ENCODE measurements at regions not wholly inside any gene's neighbourhood (a gene's known extent, or its start where the extent isn't known, plus 50 kb on each side); places are given as distances from the start of the nearest gene placed in this dataset.
A peak's percentile ranks its signal among the peaks of the same experiment; 100 is the strongest.

DNA sequence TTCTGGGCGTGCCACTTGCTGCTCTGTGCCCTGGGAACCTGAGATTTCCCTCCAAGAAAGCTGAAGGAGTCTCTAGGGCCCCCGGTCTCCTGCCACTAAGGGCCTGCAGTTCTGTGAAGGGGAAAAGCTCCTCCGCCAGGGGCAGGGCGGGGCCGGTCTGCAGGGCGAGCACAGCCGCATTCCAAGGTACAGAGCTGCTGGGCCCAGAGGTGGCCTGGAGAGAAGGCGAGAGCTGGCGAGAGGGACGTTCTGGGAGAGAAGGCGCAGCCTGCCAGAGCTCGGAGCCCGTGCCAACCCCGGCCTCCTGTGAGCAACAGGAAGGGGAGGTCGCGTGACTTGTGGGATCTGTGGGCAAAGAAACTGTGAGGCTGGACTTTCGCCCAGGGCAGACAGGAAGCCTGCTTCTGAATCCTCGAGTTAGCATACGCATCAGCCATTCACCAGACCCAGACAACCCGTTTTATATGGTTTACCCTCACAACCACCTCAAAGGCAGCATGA lies 500.4 kb downstream of the SHQ1 start:
- peak in 2 of 3 donors; percentile 45 to 55 for DNase-seq (ENCODE audit: low read depth in 2 of 3, low spot score in 1 of 3)

DNA sequence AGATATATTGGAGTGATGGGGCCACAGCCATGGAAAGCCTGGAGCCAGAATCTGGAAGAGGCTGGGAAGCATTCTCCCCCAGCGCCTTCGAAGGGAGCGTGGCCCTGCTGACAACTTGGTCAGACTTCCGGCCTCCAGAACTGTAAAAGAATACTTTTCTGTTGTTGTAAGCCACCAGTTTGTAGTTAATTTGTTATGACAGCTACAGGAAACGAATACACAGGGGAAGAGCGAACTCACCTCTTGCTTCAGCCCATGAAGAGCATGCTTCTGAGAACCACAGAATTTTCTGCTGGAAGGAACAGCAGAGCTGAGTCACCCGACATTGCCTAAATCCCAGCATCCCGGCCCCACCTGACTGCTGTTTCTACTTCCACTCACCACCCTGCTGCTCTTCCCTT lies 501.7 kb downstream of the SHQ1 start:
- DNase-seq (ENCODE audit: low read depth in 2 of 3, low spot score in 1 of 3) = no peak

DNA sequence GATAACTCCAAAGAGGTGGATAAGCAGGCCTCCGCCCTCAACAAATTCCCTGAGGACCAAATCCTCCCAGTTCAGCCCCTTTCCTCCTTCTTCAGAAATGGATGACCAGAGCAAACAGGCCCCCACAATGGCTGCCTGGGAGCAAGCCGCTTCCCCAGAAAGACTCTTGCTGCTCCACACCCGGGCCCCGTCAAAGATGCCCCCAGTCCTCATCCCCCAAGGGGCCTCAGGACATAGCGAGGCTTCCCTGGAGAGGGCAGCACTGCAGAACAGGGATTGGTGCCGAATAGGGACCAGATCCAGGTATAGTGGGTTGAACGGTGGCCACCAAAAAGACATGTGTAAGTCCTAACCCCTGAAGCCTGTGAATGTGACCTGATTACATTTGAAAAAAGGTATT lies 502.3 kb downstream of the SHQ1 start:
- DNase-seq (ENCODE audit: low read depth in 2 of 3, low spot score in 1 of 3) = no peak

DNA sequence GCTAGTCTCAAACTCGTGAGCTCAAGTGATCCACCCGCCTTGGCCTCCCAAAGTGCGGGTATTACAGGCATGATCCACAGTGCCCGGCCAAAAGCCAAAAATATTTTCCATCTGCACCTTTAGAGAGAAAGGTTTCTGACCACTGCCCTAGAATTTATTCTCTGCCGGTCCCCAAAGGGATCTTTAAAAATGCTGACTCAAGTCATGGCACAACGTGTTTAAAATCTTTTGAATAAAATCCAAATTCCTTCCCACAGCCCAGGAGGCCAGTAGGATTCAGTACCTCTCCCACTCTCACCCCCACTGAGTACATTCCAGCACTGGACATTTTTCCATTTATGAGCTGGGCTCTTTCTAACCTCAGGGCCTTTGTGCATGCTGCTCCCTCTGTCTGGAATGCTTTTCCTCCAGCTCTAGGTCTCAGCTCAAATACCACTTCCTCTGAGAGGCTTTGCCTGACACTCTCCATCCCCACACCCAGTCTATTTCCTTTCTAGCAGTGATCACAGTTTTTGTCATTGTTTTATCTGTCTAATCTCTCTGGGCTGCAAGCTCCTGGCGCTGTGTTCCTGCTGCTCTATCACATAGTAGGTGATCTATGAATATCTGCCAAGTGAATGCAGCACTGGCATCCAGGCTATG lies 502.9 kb downstream of the SHQ1 start:
- no peak for DNase-seq (ENCODE audit: low read depth in 2 of 3, low spot score in 1 of 3)

DNA sequence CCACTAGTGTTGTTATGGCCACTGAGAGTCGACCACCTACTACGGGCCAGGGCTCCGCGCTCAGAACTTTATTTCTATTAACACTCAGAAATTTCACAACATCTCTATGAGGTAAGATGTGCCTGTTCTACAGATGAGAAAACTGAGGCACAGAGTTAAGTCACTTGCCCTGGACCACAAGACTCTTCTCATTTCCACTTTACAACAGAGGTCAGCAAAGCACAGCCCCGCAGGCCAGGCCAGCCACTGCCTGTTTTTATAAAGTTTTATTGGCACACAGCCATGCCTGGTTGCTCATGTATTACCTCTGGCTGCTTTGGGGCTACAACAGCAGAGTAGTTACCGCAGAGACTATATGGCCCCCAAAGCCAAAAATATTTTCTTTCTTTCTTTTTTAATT lies 503.6 kb downstream of the SHQ1 start:
- DNase-seq (ENCODE audit: low read depth in 2 of 3, low spot score in 1 of 3) = no peak

DNA sequence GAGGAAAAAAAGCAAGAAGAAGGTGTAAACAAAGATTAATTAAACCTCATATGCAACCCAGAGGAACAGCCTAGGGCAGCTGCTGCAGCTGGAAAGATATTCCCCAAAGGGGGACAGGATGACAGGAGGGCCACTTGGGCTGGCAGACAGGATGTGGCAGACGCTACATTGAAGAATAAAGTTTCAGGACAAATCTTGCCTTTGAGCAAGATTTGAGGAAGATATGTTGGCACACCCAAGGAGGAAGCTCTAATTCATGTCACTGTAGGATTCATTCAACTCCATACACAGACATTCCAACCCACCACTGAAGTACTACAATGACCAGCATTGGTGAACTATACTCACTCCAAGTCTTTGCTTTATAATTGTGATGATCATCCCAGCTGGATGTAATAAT lies 504.0 kb downstream of the SHQ1 start:
- no peak for DNase-seq (ENCODE audit: low read depth in 2 of 3, low spot score in 1 of 3)

DNA sequence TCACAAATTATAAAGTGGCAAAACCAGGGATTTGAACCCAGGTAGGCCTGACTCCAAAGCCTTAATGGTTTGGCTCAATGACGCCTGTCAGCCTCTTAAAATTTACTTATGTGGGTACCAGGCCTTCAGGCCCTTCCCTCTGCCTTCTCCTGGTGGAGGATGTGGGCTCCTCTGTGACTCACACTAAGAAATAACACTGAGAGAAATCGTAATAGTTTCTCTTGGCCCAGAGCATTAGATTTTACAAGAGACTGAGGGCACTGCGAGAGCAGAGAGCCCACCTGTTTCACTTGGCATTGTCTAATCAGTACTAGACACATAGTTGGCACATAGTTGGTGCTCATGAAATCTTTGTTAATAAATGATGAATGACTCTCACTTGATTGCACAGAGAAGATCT lies 505.2 kb downstream of the SHQ1 start:
- peak in 2 of 3 donors; percentile 25 to 33 for DNase-seq (ENCODE audit: low read depth in 2 of 3, low spot score in 1 of 3)

DNA sequence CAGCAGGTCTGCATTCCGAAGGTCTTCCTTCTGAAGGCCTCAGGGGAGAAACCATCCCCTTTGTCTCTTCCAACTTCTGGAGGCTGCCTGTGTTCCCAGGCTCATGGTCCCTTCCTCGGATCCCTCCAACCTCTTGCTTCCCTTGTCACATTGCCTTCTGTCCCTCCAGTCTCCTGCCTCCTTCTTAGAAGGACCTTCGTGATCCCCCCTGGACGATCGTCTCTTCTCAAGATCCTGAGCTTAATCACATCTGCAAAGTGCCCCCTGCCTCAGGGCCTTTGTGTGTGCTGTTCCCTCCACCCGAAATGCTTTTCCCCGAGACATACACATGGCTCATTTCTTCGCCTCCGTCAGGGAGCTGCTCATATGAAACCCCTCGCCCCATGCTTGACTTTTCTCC lies 505.8 kb downstream of the SHQ1 start:
- DNase-seq (ENCODE audit: low read depth in 2 of 3, low spot score in 1 of 3) = no peak

DNA sequence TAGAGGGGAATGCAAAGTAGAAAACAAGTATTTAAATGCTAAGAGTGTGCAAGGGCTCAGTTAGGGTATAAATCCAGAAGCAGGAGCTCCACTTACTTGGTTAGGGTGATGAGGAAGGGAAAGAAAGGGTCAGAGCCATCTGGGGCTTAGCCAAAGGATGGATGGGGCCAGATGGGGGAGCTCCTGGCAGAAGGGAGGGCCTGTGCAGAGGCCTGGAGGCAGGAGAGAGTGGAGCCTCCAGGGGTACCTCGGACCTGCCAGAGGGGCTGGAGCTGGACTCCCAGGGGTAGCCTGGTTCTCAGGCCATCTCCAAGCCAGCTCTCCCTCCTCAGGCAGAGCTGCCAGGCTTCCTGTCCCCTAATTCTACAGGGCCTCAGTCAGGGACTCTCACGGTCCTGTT lies 506.3 kb downstream of the SHQ1 start:
- no peak for DNase-seq (ENCODE audit: low read depth in 2 of 3, low spot score in 1 of 3)

DNA sequence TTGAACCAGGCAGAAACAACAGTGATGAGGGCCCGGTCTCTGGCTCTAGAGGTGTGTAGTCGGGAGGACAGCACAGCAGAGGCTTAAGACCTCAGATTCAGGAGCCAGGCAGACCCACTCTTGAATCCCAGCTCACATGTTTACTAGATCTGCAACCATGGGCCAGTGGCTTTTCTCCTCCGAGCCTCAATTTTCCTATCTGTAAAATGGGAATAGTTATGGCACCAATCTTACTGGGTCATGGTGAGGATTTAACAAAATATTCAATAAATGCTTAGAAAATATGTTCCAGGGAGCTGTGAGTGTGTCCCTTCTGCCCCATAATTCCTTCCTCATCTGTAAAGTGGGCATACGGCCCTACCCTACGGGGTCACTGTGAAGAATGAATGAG lies 506.9 kb downstream of the SHQ1 start:
- DNase-seq (ENCODE audit: low read depth in 2 of 3, low spot score in 1 of 3) = no peak

DNA sequence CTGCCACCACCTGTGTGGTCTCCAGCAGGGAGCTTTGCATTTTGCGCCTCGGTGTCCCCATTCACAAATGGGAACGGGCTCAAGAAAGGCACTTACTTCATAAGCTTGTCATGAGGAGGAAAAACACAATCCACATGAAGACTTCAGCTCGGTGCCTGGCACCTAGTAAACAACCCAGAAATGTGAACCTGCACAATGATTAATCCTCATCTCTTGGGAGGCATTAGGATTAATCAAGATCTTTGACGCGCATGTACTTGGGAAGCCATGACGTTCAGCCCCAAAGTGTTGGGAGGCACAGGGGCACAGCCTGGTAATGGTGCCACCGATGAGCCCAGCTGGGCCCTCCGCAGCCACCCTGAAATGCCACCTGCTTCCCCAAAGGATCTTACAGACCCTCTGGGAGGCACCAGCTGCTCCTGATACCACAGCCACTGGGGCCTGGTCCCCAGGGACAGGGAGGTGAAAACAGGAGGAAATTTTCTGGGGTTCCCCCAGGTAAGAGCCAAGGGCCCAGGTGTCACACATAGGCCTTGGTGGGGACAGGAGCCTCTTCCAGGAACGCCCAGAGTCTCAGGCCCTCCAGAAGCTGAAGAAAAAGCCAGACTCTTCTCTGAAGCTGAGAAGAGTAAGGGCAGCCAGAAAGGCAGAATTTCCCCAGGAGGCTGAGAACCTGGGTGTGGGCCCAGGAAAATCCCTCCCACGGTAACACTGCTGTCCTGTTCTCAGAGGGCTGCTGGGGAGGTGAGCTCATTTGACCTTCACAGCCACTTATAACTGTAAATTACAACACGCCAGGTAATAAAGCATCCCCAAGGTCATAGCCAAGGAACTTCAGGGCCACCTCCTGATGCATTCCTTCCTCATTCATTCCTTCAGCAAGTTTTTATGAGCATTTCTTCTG lies 507.5 kb downstream of the SHQ1 start:
- DNase-seq (ENCODE audit: low read depth in 2 of 3, low spot score in 1 of 3) = no peak

DNA sequence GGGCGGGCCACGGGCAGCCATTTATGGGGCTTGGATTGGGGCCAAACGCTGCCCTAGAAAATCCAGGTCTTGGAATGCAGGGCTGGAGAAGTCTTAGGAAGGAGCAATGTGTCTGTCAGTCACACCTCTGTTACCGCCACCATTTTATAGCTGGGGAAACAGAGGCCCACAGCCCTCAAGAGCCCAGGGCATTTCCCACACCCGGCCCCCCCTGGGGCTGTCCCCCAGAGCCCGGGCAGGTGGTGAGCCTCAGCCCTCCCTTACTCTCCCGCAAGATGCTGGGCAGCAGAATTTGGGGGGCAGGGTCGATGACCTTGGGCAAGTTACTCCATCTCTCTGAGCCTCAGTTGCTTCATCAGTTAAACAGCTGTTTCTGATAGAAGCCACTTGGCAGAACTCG lies 508.2 kb downstream of the SHQ1 start:
- DNase-seq (ENCODE audit: low read depth in 2 of 3, low spot score in 1 of 3) = no peak

DNA sequence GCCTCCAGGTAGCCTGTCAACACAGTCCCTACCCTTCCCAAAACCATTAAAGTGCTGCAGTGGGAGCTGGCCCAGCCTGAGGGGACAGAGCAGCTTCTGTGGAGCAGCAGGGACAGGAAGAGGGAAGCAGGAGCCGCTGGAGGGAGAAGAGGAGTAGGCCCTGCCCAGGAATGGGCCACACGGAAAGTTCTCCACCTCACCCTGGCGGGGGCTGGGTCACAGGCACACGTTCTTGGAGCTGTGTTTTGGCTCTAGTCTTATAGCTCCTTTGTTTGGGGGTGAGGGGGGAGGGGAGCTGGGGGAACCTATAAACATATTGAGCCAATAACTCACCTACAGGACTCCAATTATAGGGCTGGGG lies 508.6 kb downstream of the SHQ1 start:
- DNase-seq (ENCODE audit: low read depth in 2 of 3, low spot score in 1 of 3) = no peak

DNA sequence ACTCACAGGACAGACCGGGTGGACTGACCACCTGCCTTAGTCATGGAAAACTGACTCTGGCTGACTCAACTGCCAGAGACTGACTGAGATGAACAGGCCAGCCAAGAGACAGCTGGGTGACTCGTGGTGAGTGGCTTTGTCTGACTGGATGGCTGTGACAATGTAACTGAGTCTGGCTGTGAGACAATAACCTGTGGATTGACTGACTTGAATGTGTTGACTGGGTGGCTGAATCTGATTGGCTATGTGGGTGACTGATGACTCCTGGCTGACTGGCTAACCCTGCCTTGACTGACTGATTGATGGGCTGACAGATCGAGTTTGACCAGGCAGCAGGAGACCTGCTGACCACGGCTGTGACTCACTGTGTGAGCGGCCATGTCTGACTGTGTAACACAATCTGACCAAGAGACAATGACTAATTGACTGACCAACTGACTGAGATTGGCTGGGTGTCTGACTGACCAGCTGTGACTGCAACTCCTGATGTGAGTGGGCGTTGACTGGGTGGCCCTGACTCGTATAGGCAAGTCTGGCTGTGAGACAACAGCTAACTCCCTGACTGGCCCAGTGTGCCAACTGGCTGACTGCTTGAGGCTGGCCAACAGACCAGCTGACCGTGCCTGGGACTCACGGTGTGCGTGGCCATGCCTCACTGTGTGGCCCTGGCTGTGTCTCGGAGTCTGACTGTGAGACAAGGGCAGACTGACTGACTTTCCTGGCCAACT lies 509.1 kb downstream of the SHQ1 start:
- peak; percentile 54 to 74 (median 70) for DNase-seq (ENCODE audit: low read depth in 2 of 3, low spot score in 1 of 3)

DNA sequence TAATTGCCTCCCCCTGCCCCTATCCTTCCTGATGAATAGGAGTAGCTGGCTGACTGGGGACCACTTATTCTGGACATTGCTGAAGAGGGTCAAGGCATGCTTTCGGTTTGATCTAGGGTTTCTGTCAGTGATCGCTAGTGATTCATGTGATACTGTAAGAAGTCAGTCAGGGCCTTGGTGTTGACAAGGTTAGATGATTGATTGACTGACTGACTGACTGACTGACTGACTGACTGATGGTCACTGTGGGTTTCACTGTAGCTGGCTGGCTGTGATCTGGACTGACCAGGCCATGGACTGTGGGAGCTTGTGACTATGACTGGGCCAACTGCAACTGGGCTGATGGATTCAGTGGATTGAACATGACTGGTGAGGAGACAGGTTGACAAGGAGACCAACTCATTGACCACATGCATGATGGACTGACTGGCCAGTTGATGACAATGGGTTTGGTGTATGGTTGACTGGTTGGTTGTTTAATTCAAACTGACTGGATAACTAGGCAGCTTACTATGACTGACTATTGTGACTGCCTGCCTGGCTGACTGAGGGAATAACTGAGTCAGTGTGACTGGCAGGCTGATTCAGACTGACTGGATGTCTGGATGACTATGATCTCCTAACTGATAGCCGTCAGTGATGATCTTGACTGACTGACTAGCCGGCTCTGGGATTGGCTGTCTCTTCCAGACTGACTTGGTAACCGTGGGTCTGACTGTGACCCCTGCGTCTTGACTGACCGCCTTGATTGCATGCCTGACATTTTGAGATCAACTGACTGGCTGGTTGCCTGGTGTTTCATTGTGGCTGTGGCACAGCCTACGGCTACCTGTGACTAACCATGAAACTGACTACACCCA lies 509.9 kb downstream of the SHQ1 start:
- peak; percentile 42 to 61 (median 59) for DNase-seq (ENCODE audit: low read depth in 2 of 3, low spot score in 1 of 3)

DNA sequence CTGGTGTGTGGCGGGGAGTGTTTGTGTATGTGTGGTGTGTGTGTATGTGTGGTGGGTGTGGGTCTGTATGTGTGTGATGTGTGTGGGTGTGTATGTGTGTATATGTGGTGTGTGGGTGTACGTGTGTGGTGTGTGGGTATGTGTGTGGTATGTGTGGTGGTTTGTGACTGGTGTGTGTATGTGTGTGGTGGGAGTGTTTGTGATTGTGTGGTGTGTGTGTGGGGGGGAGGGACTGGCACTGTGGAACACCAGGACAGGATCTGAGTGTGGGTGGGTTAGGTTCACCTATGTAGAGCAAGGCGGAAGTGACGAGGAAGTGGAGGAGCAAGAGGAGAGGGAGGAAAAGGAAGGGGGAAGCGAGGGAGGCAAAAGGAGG lies 510.8 kb downstream of the SHQ1 start:
- no peak for DNase-seq (ENCODE audit: low read depth in 2 of 3, low spot score in 1 of 3)

DNA sequence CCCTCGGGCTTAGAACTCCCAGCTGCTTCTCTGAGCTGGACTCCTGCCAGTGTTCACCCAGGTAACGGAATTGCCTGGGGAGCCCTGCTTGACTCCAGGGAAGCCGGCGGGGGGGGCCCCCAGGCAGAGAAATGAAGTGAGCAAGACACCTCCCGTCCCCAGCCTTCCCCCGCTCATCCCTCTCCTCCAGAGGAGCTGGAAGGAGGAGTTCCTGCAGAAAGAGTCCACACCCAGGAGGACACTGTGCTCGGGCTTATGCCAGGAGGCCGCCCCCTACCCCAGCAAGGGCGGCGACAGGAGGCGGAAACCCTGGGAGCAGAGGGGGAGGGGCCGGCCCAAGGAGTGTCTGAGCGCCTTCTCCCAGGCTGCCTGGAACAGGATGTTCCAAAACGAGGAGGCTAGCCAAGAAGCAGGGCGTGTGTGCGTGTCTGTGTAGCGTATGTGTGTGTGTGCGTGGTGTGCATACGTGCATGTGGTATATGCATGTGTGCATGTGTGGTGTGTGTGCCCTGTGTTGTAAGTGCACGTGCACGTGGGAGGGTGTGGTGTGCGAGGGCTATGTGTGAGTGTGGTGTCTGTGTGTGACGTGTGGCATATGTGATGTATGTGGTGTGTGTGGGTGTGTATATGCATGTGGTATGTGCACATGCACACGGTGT lies 511.3 kb downstream of the SHQ1 start:
- no peak for DNase-seq (ENCODE audit: low read depth in 2 of 3, low spot score in 1 of 3)

DNA sequence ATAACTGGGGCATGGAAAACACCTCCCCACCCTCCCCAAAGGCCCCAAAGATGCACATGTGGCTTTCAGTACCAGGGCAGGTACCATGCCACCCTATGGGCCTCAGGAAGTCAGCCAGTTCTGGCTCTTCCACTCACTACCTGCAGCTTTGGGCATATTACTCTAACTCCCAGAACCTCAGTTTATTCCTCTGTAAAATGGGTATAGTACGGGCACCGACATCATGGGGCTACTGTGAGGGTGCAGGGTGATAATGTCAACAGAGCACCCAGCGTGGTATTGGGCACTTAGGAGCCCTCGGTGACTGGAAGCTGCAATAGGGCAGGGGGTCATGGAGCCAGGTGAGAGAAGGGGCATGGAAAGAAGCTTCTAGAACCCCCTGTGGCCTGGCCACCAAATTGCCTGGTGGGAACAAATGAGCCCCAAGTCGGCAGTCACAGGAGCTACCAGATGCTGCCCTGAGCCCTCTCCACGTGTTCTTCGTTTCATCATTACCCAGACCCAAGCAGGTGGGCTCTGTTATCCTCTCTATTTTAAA lies 512.1 kb downstream of the SHQ1 start:
- DNase-seq (ENCODE audit: low read depth in 2 of 3, low spot score in 1 of 3) = no peak

DNA sequence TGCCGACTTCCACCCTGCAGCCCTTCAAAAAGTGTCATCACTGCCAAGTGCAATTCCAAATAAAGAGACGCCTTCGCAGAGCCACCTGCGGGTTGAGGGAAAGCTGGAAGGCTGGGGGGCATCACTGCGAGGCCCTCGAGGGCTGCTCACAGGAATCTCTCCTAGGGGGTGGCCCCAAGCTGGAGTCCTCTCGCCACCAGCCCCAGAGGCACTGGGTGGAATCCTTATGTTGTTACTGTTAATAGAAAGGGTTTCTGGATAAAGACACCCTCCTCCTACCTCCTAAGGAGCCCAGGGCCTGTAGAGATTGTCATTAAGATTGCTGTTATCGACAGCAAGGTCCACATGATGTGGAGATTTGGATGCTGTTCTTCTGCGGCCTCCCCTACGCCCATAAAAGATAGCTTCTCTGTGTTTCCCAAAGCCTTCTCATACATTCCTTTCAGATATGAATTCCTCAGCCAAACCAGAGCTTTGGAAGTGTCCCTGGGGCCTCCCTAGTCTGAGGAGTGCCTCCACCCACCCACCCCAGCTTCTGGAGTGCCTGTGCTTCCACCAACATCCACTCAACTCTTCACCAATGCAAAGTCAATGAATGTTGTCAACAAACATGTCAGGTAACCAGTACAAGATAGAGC lies 512.7 kb downstream of the SHQ1 start:
- DNase-seq (ENCODE audit: low read depth in 2 of 3, low spot score in 1 of 3) = no peak
